Activated CD4-positive, CD25-positive, alpha-beta regulatory T cell (primary cell): ENCODE measurements at regions not wholly inside any gene's neighbourhood (a gene's known extent, or its start where the extent isn't known, plus 50 kb on each side); places are given as distances from the start of the nearest gene placed in this dataset.
"Not testable (repeated sequence)": the region's sequence is repeated elsewhere in the genome, so short reads cannot be mapped to it uniquely, and the experiment has no call there.

ENCODE experiments used
- DNase-seq, 4 experiments: peaks; one replicate each; lab custom pipeline; 2025; lab: John Stamatoyannopoulos, UW

DNA sequence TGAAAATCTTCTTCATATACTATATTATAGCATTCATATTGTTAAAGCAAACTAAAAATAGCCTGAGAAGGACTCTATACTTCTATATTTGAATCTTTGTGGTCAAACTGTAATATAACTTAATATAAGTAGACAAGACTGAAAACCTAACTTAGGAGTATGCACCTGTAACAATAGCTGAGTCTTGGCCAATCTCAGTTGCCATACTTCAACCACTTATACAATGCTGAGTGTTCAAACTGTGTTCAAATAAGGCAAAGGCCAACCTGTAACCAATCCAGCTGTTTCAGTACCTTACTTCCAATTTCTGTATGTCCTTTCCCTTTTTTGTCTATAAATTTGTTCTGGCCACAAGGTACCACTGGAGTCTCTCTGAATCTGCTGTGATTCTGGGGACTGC lies 1360.8 kb upstream of the CDH9 start:
- DNase-seq: no peak

GRCh38 chr5:28398185-28398584 lies 1359.8 kb upstream of the CDH9 start:
- no peak for DNase-seq

DNA sequence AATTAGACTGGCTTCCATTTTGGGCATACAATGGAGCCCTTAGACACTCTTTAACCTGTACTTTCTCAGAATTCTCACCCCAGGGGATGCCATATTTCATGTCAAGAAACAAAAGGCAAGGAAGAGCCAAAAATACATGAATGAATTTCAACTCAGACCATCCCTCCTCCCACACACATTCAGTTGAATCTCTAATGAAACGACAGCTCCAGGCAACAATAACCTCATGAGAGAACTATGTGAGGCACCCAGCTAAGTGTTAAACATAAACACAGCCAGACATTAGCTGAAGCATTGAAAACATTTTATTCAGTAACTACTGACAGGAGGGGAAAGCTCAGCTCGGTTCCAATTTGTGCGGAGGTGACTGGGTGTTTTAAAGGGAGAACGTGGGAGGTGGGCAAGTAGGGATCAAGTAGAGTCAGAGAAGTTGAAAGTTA lies 1359.1 kb upstream of the CDH9 start:
- DNase-seq: no peak

GRCh38 chr5:28391277-28391676 lies 1352.9 kb upstream of the CDH9 start:
- no peak for DNase-seq

GRCh38 chr5:28390341-28390740 lies 1352.0 kb upstream of the CDH9 start:
- DNase-seq: no peak

GRCh38 chr5:28389727-28390126 lies 1351.3 kb upstream of the CDH9 start:
- DNase-seq: not testable (repeated sequence)

- DNase-seq: no peak
These were observed 1350.0 kb upstream of the CDH9 start for GRCh38 chr5:28388428-28388827.

DNA sequence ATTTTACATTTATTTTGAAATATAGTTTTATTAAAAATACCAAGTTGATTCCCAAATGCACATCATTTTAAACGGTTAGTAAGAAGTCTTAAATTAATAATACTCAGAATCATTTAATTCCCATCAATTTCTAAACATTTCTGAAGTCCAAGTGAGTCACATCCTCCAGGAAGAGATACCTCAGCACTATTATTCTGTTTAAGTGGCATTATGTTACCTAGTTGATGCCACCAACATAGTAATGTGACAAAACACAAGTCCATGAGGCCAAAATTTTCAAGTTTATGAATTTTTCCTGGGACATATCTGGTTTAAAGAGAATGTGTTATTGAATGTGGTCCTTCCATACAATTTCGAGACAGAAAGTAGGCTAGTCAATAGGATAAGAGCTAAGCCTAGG lies 1348.3 kb upstream of the CDH9 start:
- no peak for DNase-seq

DNA sequence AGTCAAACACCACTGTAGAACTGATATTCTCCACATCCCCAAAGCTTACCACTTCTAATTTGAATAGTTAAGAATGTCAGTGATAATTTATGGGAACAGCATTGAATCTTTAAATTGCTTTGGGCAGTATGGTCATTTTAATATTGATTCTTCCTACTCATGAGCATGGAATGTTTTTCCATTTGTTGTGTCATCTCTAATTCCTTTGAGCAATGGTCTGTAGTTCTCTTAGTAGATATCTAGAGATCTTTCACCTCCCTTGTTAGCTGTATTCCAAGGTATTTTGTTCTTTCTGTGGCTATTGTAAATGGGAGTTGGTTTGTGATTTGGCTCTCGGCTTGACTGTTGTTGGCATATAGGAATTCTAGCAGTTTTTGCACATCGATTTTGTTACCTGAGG lies 1341.8 kb upstream of the CDH9 start:
- no peak for DNase-seq

DNA sequence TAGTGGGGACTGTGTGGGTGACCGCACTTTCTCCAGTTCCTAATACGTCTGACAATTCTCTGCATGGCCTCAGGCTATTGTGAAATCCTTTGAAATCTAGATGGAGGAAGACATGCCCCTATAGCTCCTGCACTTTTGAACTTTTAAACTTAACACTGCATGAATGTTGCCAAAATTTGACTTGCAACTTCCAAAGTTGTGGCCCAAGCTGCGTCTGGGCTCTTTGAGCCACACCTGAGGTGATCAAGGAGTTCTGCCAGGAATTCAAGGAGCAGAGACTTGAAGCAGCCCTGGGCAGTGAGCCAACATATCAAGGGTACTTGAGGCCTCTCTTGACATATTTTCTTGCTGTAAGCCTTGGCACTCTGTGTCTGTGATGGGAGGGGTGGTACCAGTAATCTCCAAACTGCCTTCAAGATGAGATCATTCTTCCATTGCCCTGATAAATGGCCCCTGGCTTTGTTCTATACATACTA lies 1336.1 kb upstream of the CDH9 start:
- DNase-seq: no peak

DNA sequence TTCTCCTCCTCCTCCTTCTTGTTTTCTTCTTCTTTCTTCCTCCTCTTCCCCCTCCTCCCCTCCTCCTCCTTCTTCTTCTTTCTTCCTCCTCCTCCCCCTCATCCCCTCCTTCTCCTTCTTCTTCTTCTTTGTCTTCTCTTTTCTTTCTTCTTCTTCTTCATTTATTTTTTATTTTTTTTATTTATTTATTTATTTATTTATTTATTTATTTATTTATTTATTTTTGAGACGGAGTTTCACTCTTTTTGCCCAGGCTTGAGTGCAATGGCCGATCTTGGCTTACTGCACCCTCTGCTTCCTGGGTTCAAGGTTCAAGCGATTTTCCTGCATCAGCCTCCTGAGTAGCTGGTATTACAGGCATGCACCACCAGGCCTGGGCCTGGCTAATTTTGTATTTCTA lies 1332.5 kb upstream of the CDH9 start:
- DNase-seq: no peak

DNA sequence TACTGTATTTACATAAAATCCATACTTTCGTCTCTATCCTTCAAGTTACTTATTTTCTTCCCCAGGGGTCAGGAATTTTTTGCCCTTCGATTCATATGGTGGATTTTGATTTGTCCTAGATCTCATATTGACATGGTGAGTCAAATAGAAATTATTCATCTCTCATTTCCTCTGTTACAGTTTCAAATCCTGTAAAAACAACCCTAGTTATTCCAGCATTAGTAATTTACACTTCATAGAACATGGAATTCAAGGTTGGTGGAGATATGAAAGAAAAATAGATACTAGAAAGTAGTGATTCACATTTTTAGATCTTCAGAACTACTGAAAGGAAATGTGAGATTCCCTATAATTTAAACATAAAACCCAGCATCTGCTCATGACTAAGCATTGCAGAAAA lies 1331.0 kb upstream of the CDH9 start:
- DNase-seq: no peak

- no peak for DNase-seq
These were observed 1317.4 kb upstream of the CDH9 start for GRCh38 chr5:28355831-28356230.

DNA sequence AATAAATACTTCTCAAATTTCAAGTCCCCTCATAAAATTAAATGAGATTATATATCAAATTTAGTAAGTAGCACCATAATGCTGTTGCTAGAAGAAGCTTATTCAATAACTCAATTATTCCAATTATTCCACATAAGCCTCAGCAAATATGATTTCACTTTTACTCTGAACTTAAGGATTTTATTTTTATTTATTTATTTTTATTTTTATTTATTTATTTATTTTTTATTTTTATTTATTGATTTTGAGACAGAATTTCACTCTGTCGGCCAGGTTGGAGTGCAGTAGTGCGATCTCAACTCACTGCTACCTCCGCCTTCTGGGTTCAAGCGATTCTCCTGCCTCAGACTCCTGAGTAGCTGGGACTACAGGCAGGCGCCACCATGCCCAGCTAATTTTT lies 1308.3 kb upstream of the CDH9 start:
- DNase-seq: no peak

GRCh38 chr5:28344836-28345433 lies 1306.5 kb upstream of the CDH9 start:
- DNase-seq: no peak

- DNase-seq: no peak
These were observed 1290.8 kb upstream of the CDH9 start for GRCh38 chr5:28329176-28329575.

DNA sequence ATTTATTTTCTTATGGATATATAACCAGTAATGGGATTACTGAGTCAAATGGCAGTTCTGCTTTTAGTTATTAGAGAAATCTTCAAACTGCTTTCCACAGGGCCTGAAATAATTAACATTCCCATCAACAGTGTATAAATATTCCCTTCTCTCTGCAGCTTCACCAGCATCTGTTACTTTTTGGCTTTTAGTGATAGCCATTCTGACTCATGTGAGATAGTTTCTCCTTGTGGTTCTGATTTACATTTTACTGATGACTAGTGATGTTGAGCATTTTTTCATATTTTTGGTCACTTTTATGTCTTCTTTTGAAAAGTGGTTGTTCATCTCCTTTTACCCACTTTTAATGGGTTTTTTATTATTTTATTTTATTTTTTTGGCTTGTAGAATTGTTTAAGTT lies 1290.3 kb upstream of the CDH9 start:
- no peak for DNase-seq

GRCh38 chr5:28324174-28324573 lies 1285.8 kb upstream of the CDH9 start:
- no peak for DNase-seq

GRCh38 chr5:28313953-28314352 lies 1275.6 kb upstream of the CDH9 start:
- DNase-seq: no peak

DNA sequence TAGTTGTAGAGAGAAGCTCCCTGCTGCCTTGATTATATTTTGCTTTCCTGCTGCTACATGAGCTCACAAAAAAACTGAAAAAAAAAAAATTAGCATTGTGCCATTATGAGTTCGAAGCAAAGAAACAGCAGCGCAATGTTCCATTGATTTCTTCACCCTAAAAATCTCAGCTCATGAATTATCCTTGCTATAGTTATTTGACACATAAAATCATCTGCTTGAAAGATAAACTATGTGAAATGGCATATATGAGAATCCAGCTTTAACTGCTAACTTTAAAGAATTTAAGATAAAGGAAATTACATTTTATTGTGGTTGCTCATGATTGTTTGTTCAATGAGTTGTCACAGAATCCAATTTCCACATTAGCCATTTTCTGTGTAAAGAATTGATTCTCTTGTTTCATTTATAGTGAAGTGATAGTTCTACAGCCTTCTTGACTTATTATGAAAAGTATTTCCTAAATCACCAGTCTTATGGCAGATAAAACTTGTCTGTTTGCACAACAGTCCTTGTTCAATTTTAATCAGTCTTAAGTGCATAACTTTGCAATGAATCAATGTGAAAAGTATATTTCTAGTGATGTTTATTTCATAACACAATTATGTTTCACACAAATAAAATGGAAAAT lies 1275.0 kb upstream of the CDH9 start:
- no peak for DNase-seq

DNA sequence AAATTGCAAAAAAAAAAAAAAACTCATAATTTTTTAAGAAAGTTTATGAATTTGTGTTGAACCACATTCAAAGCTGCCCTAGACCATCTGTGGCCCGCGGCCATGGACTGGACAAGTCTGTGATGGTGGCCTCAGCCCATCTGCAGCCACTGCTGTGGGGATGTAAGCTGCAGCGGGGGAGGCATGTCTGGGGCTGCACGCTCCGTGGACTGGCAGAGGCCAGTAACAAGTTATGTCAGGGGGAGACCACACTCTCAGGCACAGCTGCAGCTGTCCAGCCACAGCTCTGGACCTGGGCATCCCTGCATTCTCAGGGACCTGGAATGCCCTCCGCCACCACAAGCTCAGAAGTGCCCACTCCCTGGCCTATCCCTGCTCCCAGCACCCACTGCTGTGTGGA lies 1272.3 kb upstream of the CDH9 start:
- no peak for DNase-seq

GRCh38 chr5:28305891-28306290 lies 1267.5 kb upstream of the CDH9 start:
- no peak for DNase-seq

DNA sequence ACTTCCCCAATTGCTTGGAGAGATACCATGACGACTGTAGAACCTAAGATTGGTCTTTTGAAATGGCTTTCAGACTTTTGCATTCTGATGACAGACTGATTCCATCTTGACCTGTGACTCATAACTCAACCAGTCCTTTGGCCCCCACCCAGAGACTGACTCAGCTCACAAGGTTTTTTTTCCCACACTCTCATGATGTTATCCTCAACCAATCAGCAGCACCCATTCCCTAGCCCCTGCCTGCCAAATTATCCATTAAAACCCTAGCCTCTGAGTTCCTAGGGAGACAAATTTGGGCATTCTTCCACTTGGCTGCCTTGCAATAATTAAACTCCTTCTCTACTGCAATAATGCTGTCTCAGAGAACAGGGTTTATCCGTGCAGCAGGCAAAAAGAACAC lies 1263.3 kb upstream of the CDH9 start:
- no peak for DNase-seq
